Thymus (tissue), 11 donors: ENCODE measurements at regions not wholly inside any gene's neighbourhood (a gene's known extent, or its start where the extent isn't known, plus 50 kb on each side); places are given as distances from the start of the nearest gene placed in this dataset.

Experiments used
- DNase-seq, 9 donors: peaks; one replicate each; pipeline ENCODE4 v3.0.0-alpha.2; 2013; ENCODE audit warnings: low spot score in 9 of 9, low read depth in 6 of 9, missing footprints in 1 of 9
- H3K27ac ChIP-seq, 2 donors: one replicate each; pipeline ENCODE4 v1.5.1; 2013; ENCODE audit warnings: control low read depth in 1 of 2, low read depth in 1 of 2, low read length in 1 of 2, mild to moderate bottlenecking in 1 of 2, moderate library complexity in 1 of 2
- H3K27me3 ChIP-seq, 2 donors: one replicate each; pipeline ENCODE4 v1.5.1; 2013; ENCODE audit warnings: low read length in 1 of 2; ENCODE audit not compliant: control insufficient read depth in 2 of 2, insufficient read depth in 1 of 2
- H3K36me3 ChIP-seq, 2 donors: one replicate each; pipeline ENCODE4 v1.5.1; 2013; ENCODE audit warnings: low read length in 1 of 2, mild to moderate bottlenecking in 1 of 2, moderate library complexity in 1 of 2; ENCODE audit not compliant: control insufficient read depth in 2 of 2, insufficient read depth in 2 of 2
- H3K4me1 ChIP-seq, 2 donors: one replicate each; pipeline ENCODE4 v1.5.1; 2013; ENCODE audit warnings: low read length in 2 of 2; ENCODE audit not compliant: control insufficient read depth in 2 of 2, insufficient read depth in 2 of 2
- H3K4me3 ChIP-seq, 2 donors: one replicate each; pipeline ENCODE4 v1.5.1; 2013; ENCODE audit warnings: low read length in 2 of 2, control low read depth in 1 of 2, mild to moderate bottlenecking in 1 of 2
- H3K9me3 ChIP-seq, 2 donors: one replicate each; pipeline ENCODE4 v1.5.1; 2013; ENCODE audit warnings: low read length in 1 of 2, mild to moderate bottlenecking in 1 of 2; ENCODE audit not compliant: control insufficient read depth in 2 of 2, insufficient read depth in 1 of 2
- WGBS: extraction: QIAGEN DNeasy Blood & Tissue Kit; methylation state at CpG from one replicate; pipeline ENCODE4 v1.1.7; 2013; 5-methylcytosine and 5-hydroxymethylcytosine counted together
- donor health status: healthy.

GRCh38 chr20:62535282-62535811 is 59.6 kb upstream of the GATA5 start:
- Histone ChIP-seq H3K27ac (no peak overlapping the region), H3K9me3 (no peaks in the 10 kb centered on the region), H3K36me3 (no peaks in the 10 kb centered on the region), H3K4me3 (no peak overlapping the region), H3K27me3 (no peaks in the 10 kb centered on the region), H3K4me1 (no peaks in the 10 kb centered on the region)
- no peak for DNase-seq
- 91% methylated on average over 11 of the region's 11 CpGs for WGBS

GRCh38 chr20:62535964-62536363 is 60.2 kb upstream of the GATA5 start:
- H3K36me3 ChIP-seq, result no peaks in the 10 kb centered on the region
- no peak for DNase-seq
- 93% methylated on average over 12 of the region's 12 CpGs for WGBS

GRCh38 chr20:62536871-62537401 is 61.1 kb upstream of the GATA5 start:
- Histone ChIP-seq H3K36me3 (no peaks in the 10 kb centered on the region), H3K4me1 (no peaks in the 10 kb centered on the region), H3K27me3 (no peaks in the 10 kb centered on the region), H3K9me3 (no peaks in the 10 kb centered on the region), H3K27ac (no peak overlapping the region), H3K4me3 (no peak overlapping the region)
- no peak for DNase-seq
- 95% methylated on average over 16 of the region's 16 CpGs for WGBS

More at GRCh38 chr20:62535964-62536363, 60.2 kb upstream of the GATA5 start:
- no peak overlapping the region for H3K4me3 ChIP-seq
- no peak overlapping the region for H3K27ac ChIP-seq
- no peaks in the 10 kb centered on the region for H3K9me3 ChIP-seq
- H3K27me3 ChIP-seq, result no peaks in the 10 kb centered on the region
- H3K4me1 ChIP-seq, result no peaks in the 10 kb centered on the region

GRCh38 chr20:62537649-62538292 is 62.0 kb upstream of the GATA5 start:
- Histone ChIP-seq H3K27ac (no peak overlapping the region), H3K4me1 (no peaks in the 10 kb centered on the region), H3K27me3 (no peaks in the 10 kb centered on the region), H3K4me3 (no peak overlapping the region), H3K36me3 (no peaks in the 10 kb centered on the region), H3K9me3 (no peaks in the 10 kb centered on the region)
- WGBS, result 88% methylated on average over 28 of the region's 28 CpGs
- DNase-seq, result no peak

GRCh38 chr20:62539198-62540045 is 63.6 kb upstream of the GATA5 start:
- Histone ChIP-seq H3K4me3 (no peak overlapping the region), H3K4me1 (no peaks in the 10 kb centered on the region), H3K27me3 (no peaks in the 10 kb centered on the region), H3K9me3 (no peaks in the 10 kb centered on the region), H3K36me3 (no peaks in the 10 kb centered on the region), H3K27ac (no peak overlapping the region)
- WGBS, result 79% methylated on average over 25 of the region's 25 CpGs
- no peak for DNase-seq

- Histone ChIP-seq H3K27me3 (no peaks in the 10 kb centered on the region), H3K27ac (no peak overlapping the region), H3K9me3 (no peaks in the 10 kb centered on the region), H3K36me3 (no peaks in the 10 kb centered on the region), H3K4me1 (no peaks in the 10 kb centered on the region), H3K4me3 (no peak overlapping the region)
- no peak for DNase-seq
- WGBS, result 90% methylated on average over 14 of the region's 14 CpGs
Measured at GRCh38 chr20:62540504-62540903, 64.7 kb upstream of the GATA5 start.

- Histone ChIP-seq H3K4me1 (no peaks in the 10 kb centered on the region), H3K27ac (no peak overlapping the region), H3K36me3 (no peaks in the 10 kb centered on the region), H3K27me3 (peaks cover 0 to 13% of the 10 kb centered on the region in 2 donors), H3K9me3 (no peaks in the 10 kb centered on the region), H3K4me3 (no peak overlapping the region)
- 91% methylated on average over 14 of the region's 14 CpGs for WGBS
- DNase-seq, result no peak
Measured at GRCh38 chr20:62542862-62543261, 67.1 kb upstream of the GATA5 start.

- 95% methylated on average over 27 of the region's 27 CpGs for WGBS
- Histone ChIP-seq H3K27ac (no peak overlapping the region), H3K36me3 (no peaks in the 10 kb centered on the region), H3K9me3 (no peaks in the 10 kb centered on the region), H3K4me1 (no peaks in the 10 kb centered on the region), H3K27me3 (peaks cover under 1 to 21% of the 10 kb centered on the region in 2 donors), H3K4me3 (no peak overlapping the region)
- no peak for DNase-seq
Measured at GRCh38 chr20:62543470-62544302, 67.9 kb upstream of the GATA5 start.
